ENCODE measurements at regions not wholly inside any gene's neighbourhood (a gene's known extent, or its start where the extent isn't known, plus 50 kb on each side); places are given as distances from the start of the nearest gene placed in this dataset.
"Not testable (repeated sequence)": the region's sequence is repeated elsewhere in the genome, so short reads cannot be mapped to it uniquely, and the experiment has no call there.

DNA sequence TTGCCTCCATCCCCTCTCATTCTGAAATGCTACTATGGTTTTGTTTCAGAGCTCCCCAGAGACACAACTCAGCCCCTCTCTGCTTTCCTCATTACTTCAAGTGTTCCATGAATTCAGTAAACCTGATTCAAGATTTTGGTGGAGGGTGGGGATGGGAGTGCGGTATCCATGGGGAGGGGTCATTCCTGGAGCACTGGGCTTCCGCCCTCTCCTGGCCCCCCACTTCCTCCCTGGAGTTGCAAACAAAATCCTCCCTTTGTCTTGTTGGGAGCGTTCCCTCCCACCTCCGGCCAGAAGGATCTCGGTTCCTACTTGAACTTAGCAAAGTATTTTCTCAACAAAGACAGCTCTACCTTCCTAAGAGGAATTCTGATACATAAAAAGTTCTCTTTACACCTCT is 71.8 kb upstream of the LTA4H start:
- Histone ChIP-seq H3K36me3 (ENCODE audit: control insufficient read depth, insufficient read depth, low read length) (no peaks in the 10 kb centered on the region), H3K27me3 (ENCODE audit: control insufficient read depth, insufficient read depth, low read length) (no peaks in the 10 kb centered on the region), H3K4me3 (ENCODE audit: low read depth, low read length) (no peak overlapping the region)
- no peak for DNase-seq (ENCODE audit: low read depth)
- TF ChIP-seq, protein P1, sequence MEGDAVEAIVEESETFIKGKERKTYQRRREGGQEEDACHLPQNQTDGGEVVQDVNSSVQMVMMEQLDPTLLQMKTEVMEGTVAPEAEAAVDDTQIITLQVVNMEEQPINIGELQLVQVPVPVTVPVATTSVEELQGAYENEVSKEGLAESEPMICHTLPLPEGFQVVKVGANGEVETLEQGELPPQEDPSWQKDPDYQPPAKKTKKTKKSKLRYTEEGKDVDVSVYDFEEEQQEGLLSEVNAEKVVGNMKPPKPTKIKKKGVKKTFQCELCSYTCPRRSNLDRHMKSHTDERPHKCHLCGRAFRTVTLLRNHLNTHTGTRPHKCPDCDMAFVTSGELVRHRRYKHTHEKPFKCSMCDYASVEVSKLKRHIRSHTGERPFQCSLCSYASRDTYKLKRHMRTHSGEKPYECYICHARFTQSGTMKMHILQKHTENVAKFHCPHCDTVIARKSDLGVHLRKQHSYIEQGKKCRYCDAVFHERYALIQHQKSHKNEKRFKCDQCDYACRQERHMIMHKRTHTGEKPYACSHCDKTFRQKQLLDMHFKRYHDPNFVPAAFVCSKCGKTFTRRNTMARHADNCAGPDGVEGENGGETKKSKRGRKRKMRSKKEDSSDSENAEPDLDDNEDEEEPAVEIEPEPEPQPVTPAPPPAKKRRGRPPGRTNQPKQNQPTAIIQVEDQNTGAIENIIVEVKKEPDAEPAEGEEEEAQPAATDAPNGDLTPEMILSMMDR (IDR thresholded peaks at IDR 0.05; ENCODE audit: insufficient read depth, low read length, poor library complexity, severe bottlenecking): no peak

DNA sequence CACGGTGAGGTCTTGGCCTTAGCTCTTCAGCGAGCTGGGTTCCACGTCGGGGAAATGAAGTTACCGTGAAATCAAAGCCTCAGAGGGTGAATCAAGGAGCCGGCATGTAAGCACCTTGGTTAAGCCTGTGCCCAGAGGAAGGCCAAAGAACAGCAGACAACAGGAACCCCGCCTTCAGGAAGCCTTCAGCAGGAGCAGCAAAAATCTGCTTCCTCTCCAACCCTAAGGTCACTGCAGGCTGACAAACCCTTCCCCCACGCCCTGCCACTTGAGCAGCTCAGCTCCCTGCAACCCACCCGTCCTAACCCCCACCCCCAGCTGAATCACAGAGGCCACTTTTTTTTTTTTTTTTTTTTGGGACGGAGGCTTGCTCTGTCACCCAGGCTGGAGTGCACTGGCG is 72.9 kb upstream of the LTA4H start:
- TF ChIP-seq, protein P1 (IDR thresholded peaks at IDR 0.05; ENCODE audit: insufficient read depth, low read length, poor library complexity, severe bottlenecking): no peak
- no peak for DNase-seq (ENCODE audit: low read depth)
- Histone ChIP-seq H3K4me3 (ENCODE audit: low read depth, low read length) (no peak overlapping the region), H3K36me3 (ENCODE audit: control insufficient read depth, insufficient read depth, low read length) (no peaks in the 10 kb centered on the region), H3K27me3 (ENCODE audit: control insufficient read depth, insufficient read depth, low read length) (no peaks in the 10 kb centered on the region)

- DNase-seq (ENCODE audit: low read depth); H3K4me3 ChIP-seq (ENCODE audit: low read depth, low read length); H3K27me3 ChIP-seq (ENCODE audit: control insufficient read depth, insufficient read depth, low read length); H3K36me3 ChIP-seq (ENCODE audit: control insufficient read depth, insufficient read depth, low read length): not testable (repeated sequence)
These were observed 73.6 kb upstream of the LTA4H start for GRCh38 chr12:96108941-96109340.

DNA sequence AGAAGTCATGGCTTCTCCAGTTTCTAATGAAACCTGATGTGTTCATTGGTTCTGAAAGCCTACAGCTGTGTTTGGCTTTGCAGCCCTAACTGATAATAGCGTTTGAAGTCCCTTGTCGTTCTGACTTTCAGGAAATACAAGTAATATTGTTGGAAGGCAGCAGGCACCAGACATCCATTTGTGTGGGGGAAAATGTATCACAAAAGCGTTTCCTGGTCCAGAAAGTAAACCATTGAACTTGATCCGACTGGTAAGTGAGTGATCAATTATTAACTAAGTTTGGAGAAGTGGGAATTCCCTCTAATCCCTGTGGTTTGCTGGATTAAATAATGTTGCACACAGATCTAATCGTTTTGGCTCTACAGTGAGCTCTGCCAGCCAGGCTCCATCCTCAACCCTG is 77.3 kb upstream of the LTA4H start:
- TF ChIP-seq, protein P1 (IDR thresholded peaks at IDR 0.05; ENCODE audit: insufficient read depth, low read length, poor library complexity, severe bottlenecking): no peak
- no peak for DNase-seq (ENCODE audit: low read depth)
- no peaks in the 10 kb centered on the region for H3K27me3 ChIP-seq (ENCODE audit: control insufficient read depth, insufficient read depth, low read length)
- H3K4me3 ChIP-seq (ENCODE audit: low read depth, low read length): no peak overlapping the region
- no peaks in the 10 kb centered on the region for H3K36me3 ChIP-seq (ENCODE audit: control insufficient read depth, insufficient read depth, low read length)

DNA sequence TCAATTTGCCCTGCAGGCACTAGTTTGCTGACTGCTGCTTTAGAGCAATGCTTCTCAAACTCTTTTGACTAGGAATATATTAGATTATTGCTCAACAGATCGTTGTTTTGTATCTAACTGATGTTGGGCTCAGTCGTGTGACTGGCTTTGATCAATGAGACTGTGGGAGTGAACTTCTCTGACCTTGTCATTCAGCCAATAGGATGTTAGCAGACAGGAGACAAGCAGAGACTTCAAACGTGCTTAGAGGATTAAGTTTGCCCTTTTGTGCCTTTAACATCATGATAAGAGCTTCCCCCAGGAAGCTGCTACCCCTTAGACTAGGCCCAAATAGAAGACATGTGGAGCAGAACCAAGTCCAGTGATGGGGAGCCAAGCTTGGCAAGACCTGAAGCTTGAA is 76.7 kb upstream of the ELK3 start:
- Histone ChIP-seq H3K27me3 (ENCODE audit: control insufficient read depth, insufficient read depth, low read length) (no peaks in the 10 kb centered on the region), H3K36me3 (ENCODE audit: control insufficient read depth, insufficient read depth, low read length) (no peaks in the 10 kb centered on the region), H3K4me3 (ENCODE audit: low read depth, low read length) (no peak overlapping the region)
- DNase-seq (ENCODE audit: low read depth): no peak
- TF ChIP-seq, protein P1 (IDR thresholded peaks at IDR 0.05; ENCODE audit: insufficient read depth, low read length, poor library complexity, severe bottlenecking): no peak

DNA sequence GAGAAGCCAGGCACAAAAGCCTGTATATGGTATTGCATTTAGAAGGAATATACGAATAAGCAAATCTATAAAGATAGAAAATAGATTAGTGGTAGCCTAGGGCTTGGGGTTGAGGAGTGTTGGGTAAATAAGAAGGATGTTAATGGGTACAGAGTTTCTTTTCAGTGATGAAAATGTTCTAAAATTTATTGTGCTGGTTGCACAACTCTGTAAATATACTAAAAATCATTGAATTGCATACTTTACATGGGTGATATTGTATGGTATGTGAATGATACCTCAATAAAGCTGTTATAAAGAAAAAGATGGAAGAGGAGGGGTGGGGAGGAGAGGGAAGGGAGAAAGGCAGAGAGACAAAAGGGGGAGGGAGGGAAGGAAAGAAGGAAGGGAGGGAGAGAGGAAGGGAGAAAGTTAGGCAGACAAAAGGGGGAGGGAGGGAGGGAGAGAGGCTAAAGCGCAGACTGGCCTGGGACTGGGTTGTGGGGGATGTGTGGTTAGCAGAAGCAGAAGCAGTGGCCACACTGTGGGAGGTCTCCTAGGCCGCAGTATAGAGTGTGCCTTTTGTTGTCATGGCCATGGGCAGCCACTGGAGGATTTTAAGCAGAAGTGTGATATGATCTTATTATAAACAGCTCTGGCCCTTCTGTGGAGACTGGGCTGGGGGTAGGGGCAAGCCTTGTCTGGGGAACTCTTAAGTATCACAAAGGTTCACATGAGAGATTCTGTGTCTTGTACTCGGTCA is 73.6 kb upstream of the ELK3 start:
- Histone ChIP-seq H3K4me3 (ENCODE audit: low read depth, low read length) (no peak overlapping the region), H3K36me3 (ENCODE audit: control insufficient read depth, insufficient read depth, low read length) (no peaks in the 10 kb centered on the region), H3K27me3 (ENCODE audit: control insufficient read depth, insufficient read depth, low read length) (no peaks in the 10 kb centered on the region)
- TF ChIP-seq, protein P1 (IDR thresholded peaks at IDR 0.05; ENCODE audit: insufficient read depth, low read length, poor library complexity, severe bottlenecking): no peak
- DNase-seq (ENCODE audit: low read depth): no peak
